ENCODE measurements at regions not wholly inside any gene's neighbourhood (a gene's known extent, or its start where the extent isn't known, plus 50 kb on each side); places are given as distances from the start of the nearest gene placed in this dataset.

DNA sequence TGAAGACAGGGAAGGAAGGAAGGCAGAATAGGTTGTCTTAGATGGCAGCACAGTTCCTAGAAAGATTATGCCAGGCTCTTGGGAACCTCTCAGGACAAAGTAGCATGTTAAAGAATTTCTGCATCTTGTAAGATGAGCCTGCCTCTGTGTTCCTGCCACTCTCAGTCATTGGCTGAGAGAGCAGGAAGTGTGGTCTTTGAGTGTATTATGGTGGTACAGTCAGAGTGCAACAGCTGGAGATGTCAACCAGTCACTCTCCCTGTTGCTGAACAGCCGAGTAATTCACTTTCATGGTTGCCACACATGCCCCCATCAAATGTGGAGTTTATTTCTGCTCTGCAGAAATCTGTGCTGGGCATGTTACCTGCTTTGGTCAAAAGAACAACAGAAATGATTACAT is 659.6 kb upstream of the RIOK2 start:
- no peak for TF ChIP-seq POLR2A (IDR thresholded peaks at IDR 0.05; ENCODE audit: low read depth, low read length)
- TF ChIP-seq CHD1 (IDR thresholded peaks at IDR 0.05; ENCODE audit: low read depth, low read length) = no peak
